GM19193 (cell line): ENCODE measurements at regions not wholly inside any gene's neighbourhood (a gene's known extent, or its start where the extent isn't known, plus 50 kb on each side); places are given as distances from the start of the nearest gene placed in this dataset.

Experiments
- POLR2A ChIP-seq: IDR thresholded peaks from 4 replicates; pipeline ENCODE4 v1.6.1; 2011; ENCODE audit not compliant: insufficient read depth, insufficient read length; ENCODE audit errors: extremely low read depth

GRCh38 chr3:168532135-168532534 is 436.4 kb upstream of the GOLIM4 start:
- TF ChIP-seq POLR2A = no peak

- no peak for TF ChIP-seq POLR2A
Observed at GRCh38 chr3:168531116-168531515, 435.4 kb upstream of the GOLIM4 start.

- no peak for TF ChIP-seq POLR2A
Observed at GRCh38 chr3:168524129-168524528, 428.4 kb upstream of the GOLIM4 start.

- TF ChIP-seq POLR2A = no peak
Observed at GRCh38 chr3:168517249-168518071, 421.7 kb upstream of the GOLIM4 start.

GRCh38 chr3:168514252-168514651 is 418.5 kb upstream of the GOLIM4 start:
- TF ChIP-seq POLR2A = no peak

- TF ChIP-seq POLR2A = no peak
Observed at GRCh38 chr3:168512802-168513201, 417.1 kb upstream of the GOLIM4 start.

GRCh38 chr3:168511428-168512014 is 415.8 kb upstream of the GOLIM4 start:
- TF ChIP-seq POLR2A = no peak

GRCh38 chr3:168506589-168506988 is 410.9 kb upstream of the GOLIM4 start:
- TF ChIP-seq POLR2A = no peak

GRCh38 chr3:168501570-168501969 is 405.8 kb upstream of the GOLIM4 start:
- no peak for TF ChIP-seq POLR2A

GRCh38 chr3:168498194-168498593 is 402.5 kb upstream of the GOLIM4 start:
- no peak for TF ChIP-seq POLR2A

- TF ChIP-seq POLR2A = no peak
Observed at GRCh38 chr3:168497741-168498140, 402.0 kb upstream of the GOLIM4 start.

GRCh38 chr3:168497183-168497582 is 401.5 kb upstream of the GOLIM4 start:
- TF ChIP-seq POLR2A = no peak

- no peak for TF ChIP-seq POLR2A
Observed at GRCh38 chr3:168495932-168496331, 400.2 kb upstream of the GOLIM4 start.

- no peak for TF ChIP-seq POLR2A
Observed at GRCh38 chr3:168495270-168495669, 399.5 kb upstream of the GOLIM4 start.

GRCh38 chr3:168493412-168494205 is 397.9 kb upstream of the GOLIM4 start:
- TF ChIP-seq POLR2A = no peak
